Type B pancreatic cell (in vitro differentiated cells): ENCODE measurements at regions not wholly inside any gene's neighbourhood (a gene's known extent, or its start where the extent isn't known, plus 50 kb on each side); places are given as distances from the start of the nearest gene placed in this dataset.

Source experiments
- DNase-seq: peaks from one replicate; pipeline ENCODE4 v3.0.0; 2021; ENCODE audit warnings: mixed read lengths; ENCODE audit not compliant: unreplicated experiment; ENCODE audit errors: extremely low spot score
- H3K27ac Mint-ChIP-seq: 2 replicates; pipeline ENCODE4 v1.8.0; 2021; ENCODE audit warnings: mild to moderate bottlenecking, mixed read lengths
- H3K27me3 Mint-ChIP-seq: 2 replicates; pipeline ENCODE4 v1.8.0; 2021; ENCODE audit warnings: mixed read lengths
- H3K36me3 Mint-ChIP-seq: 2 replicates; pipeline ENCODE4 v1.8.0; 2021; ENCODE audit warnings: mixed read lengths
- H3K4me1 Mint-ChIP-seq: one replicate; pipeline ENCODE4 v1.8.0; 2021; ENCODE audit warnings: mixed read lengths; ENCODE audit not compliant: unreplicated experiment
- H3K4me3 Mint-ChIP-seq: 2 replicates; pipeline ENCODE4 v1.8.0; 2021; ENCODE audit warnings: mild to moderate bottlenecking, mixed read lengths
- H3K9me3 Mint-ChIP-seq: 2 replicates; pipeline ENCODE4 v1.8.0; 2021; ENCODE audit warnings: mixed read lengths
- CTCF ChIP-seq: fragments of 200-600 bp; sonication (generic); conservative IDR thresholded peaks from 2 replicates; pipeline ENCODE4 v1.5.0; 2021; ENCODE audit warnings: antibody characterized with exemption, mild to moderate bottlenecking

- no peak for TF ChIP-seq CTCF
- Mint-ChIP-seq H3K9me3 (no peaks in the 10 kb centered on the region), H3K4me3 (no peak overlapping the region), H3K4me1 (peaks cover 5% of the 10 kb centered on the region), H3K36me3 (no peaks in the 10 kb centered on the region), H3K27ac (no peak overlapping the region), H3K27me3 (no peaks in the 10 kb centered on the region)
- DNase-seq: no peak
These were observed 369.9 kb downstream of the CDH26 start for GRCh38 chr20:60327971-60328660.

GRCh38 chr20:60330461-60330860 is 372.2 kb downstream of the CDH26 start:
- no peak for DNase-seq
- peaks cover 5% of the 10 kb centered on the region for H3K4me1 Mint-ChIP-seq
- no peak overlapping the region for H3K4me3 Mint-ChIP-seq
- H3K9me3 Mint-ChIP-seq: no peaks in the 10 kb centered on the region
- no peak overlapping the region for H3K27ac Mint-ChIP-seq
- no peak for TF ChIP-seq CTCF
- no peaks in the 10 kb centered on the region for H3K27me3 Mint-ChIP-seq
- no peaks in the 10 kb centered on the region for H3K36me3 Mint-ChIP-seq

GRCh38 chr20:60331688-60332300 is 373.6 kb downstream of the CDH26 start:
- no peaks in the 10 kb centered on the region for H3K36me3 Mint-ChIP-seq
- H3K4me3 Mint-ChIP-seq: no peak overlapping the region
- H3K27ac Mint-ChIP-seq: no peak overlapping the region
- no peaks in the 10 kb centered on the region for H3K27me3 Mint-ChIP-seq
- no peaks in the 10 kb centered on the region for H3K9me3 Mint-ChIP-seq
- DNase-seq: no peak
- no peak for TF ChIP-seq CTCF
- H3K4me1 Mint-ChIP-seq: peaks cover 5% of the 10 kb centered on the region

- Mint-ChIP-seq H3K4me3 (peak overlapping the region; percentile 37), H3K9me3 (no peaks in the 10 kb centered on the region), H3K4me1 (peaks cover 5% of the 10 kb centered on the region), H3K27ac (peak overlapping the region; percentile 90), H3K36me3 (no peaks in the 10 kb centered on the region), H3K27me3 (no peaks in the 10 kb centered on the region)
- TF ChIP-seq CTCF: no peak
- no peak for DNase-seq
These were observed 374.3 kb downstream of the CDH26 start for GRCh38 chr20:60332523-60332922.

GRCh38 chr20:60334911-60335310 is 376.7 kb downstream of the CDH26 start:
- Mint-ChIP-seq H3K36me3 (no peaks in the 10 kb centered on the region), H3K9me3 (no peaks in the 10 kb centered on the region), H3K4me3 (no peak overlapping the region), H3K4me1 (peaks cover 5% of the 10 kb centered on the region), H3K27ac (no peak overlapping the region), H3K27me3 (peaks cover 4% of the 10 kb centered on the region)
- no peak for DNase-seq
- TF ChIP-seq CTCF: no peak
